ENCODE measurements at regions not wholly inside any gene's neighbourhood (a gene's known extent, or its start where the extent isn't known, plus 50 kb on each side); places are given as distances from the start of the nearest gene placed in this dataset.

DNA sequence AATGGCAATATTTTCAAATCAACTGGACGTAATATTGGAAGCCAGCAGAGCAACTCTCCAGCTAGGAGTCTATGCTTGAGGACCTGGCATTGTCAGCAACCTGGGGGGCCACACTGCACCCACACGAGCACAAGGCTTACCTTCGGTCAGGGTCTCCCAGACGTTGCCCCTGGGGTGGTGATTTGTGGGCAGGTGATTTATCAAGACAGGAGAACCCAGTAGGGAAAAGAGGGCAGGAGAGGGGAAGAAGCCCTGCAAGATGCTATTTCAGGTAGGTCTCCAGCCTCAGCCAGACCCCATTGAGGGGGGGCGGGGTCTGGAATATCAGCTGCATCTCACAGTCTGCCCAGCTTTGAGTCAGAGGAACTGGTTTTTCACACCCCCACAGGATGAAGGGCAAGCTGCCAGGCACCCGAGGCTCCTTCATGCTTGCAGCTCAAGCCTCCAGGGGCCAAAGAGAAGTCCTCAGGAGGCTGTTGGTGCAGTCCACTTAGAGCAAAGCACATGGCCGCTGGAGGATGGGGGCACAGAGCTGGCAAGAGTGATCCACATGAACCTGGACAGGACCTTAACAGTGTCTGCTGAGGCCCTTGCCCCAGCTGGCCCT lies 80.9 kb upstream of the UQCRFS1 start:
- DNase-seq (no peak), FAIRE-seq (no peak)
- no peaks in the 10 kb centered on the region for H3K27me3 ChIP-seq (ENCODE audit: control insufficient read depth, insufficient read depth, low read length)
- H3K27ac ChIP-seq (ENCODE audit: low read depth in 2 of 2, low read length in 2 of 2): no peak overlapping the region
- H3K36me3 ChIP-seq (ENCODE audit: control insufficient read depth in 2 of 3, insufficient read depth in 3 of 3, low read length in 3 of 3): no peaks in the 10 kb centered on the region
- no peak overlapping the region for H3K9ac ChIP-seq (ENCODE audit: low read length in 3 of 3)
- intact Hi-C loops (cut with DNase I): no loop called here
- TF ChIP-seq, protein P1, sequence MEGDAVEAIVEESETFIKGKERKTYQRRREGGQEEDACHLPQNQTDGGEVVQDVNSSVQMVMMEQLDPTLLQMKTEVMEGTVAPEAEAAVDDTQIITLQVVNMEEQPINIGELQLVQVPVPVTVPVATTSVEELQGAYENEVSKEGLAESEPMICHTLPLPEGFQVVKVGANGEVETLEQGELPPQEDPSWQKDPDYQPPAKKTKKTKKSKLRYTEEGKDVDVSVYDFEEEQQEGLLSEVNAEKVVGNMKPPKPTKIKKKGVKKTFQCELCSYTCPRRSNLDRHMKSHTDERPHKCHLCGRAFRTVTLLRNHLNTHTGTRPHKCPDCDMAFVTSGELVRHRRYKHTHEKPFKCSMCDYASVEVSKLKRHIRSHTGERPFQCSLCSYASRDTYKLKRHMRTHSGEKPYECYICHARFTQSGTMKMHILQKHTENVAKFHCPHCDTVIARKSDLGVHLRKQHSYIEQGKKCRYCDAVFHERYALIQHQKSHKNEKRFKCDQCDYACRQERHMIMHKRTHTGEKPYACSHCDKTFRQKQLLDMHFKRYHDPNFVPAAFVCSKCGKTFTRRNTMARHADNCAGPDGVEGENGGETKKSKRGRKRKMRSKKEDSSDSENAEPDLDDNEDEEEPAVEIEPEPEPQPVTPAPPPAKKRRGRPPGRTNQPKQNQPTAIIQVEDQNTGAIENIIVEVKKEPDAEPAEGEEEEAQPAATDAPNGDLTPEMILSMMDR (IDR thresholded peaks at IDR 0.05; ENCODE audit: borderline replicate concordance, extremely low read depth, insufficient read depth): no peak
- no peaks in the 10 kb centered on the region for H3K4me1 ChIP-seq (ENCODE audit: control insufficient read depth in 2 of 3, insufficient read depth in 2 of 3, low read depth in 1 of 3, low read length in 3 of 3)
- no peaks in the 10 kb centered on the region for H3K9me3 ChIP-seq (ENCODE audit: control insufficient read depth in 2 of 3, insufficient read depth in 1 of 3, low read length in 3 of 3)
- H3K4me3 ChIP-seq (ENCODE audit: low read length in 3 of 3): no peak overlapping the region

DNA sequence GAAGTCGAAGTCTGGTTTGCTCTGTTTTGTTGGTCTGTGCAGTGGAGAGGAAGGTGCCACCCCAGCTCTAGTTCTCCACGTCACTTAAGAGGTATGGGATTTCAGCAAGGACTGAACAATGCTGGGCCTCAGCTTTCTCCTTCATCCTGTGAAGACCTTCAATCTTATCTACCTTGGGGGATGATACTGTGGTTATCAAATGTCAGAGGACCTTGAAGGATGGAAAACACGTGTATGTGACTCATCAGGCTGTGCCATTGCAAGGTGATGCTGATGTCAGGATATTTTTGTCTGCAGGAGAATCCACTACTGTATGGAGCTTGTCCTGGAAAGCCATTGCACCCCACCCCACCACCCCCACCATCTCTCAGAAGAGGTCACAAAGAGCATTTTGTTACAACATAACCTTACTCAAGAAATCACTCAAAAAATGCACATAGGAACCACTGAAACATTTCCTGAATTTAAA lies 81.4 kb upstream of the UQCRFS1 start:
- Histone ChIP-seq H3K27ac (ENCODE audit: low read depth in 2 of 2, low read length in 2 of 2) (no peak overlapping the region), H3K4me3 (ENCODE audit: low read length in 3 of 3) (no peak overlapping the region), H3K36me3 (ENCODE audit: control insufficient read depth in 2 of 3, insufficient read depth in 3 of 3, low read length in 3 of 3) (no peaks in the 10 kb centered on the region), H3K4me1 (ENCODE audit: control insufficient read depth in 2 of 3, insufficient read depth in 2 of 3, low read depth in 1 of 3, low read length in 3 of 3) (no peaks in the 10 kb centered on the region), H3K9ac (ENCODE audit: low read length in 3 of 3) (no peak overlapping the region), H3K27me3 (ENCODE audit: control insufficient read depth, insufficient read depth, low read length) (no peaks in the 10 kb centered on the region), H3K9me3 (ENCODE audit: control insufficient read depth in 2 of 3, insufficient read depth in 1 of 3, low read length in 3 of 3) (no peaks in the 10 kb centered on the region)
- DNase-seq (no peak), FAIRE-seq (no peak)
- TF ChIP-seq, protein P1 (IDR thresholded peaks at IDR 0.05; ENCODE audit: borderline replicate concordance, extremely low read depth, insufficient read depth): no peak
- intact Hi-C loops (cut with DNase I): no loop called here

DNA sequence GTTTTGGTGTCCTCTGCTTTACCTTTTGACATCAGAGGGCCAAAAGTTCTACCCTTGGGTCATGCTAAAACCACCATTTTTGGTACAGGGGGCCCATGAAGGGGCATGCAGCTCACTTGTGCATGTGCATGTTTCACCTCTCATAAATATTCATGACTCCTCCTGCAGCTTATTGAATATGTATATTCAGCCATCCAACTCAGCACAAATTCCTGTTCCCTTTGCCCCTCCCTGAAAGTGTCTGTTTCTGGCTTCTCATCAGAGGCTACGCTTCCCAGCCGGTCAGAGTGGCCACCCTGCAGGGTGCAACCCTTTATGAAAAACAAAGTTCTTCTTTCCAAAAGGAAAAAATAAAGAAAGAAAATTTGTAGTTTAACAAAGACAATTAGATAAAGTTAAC lies 82.3 kb upstream of the UQCRFS1 start:
- Histone ChIP-seq H3K4me3 (ENCODE audit: low read length in 3 of 3) (no peak overlapping the region), H3K27me3 (ENCODE audit: control insufficient read depth, insufficient read depth, low read length) (no peaks in the 10 kb centered on the region), H3K9ac (ENCODE audit: low read length in 3 of 3) (no peak overlapping the region), H3K36me3 (ENCODE audit: control insufficient read depth in 2 of 3, insufficient read depth in 3 of 3, low read length in 3 of 3) (no peaks in the 10 kb centered on the region), H3K27ac (ENCODE audit: low read depth in 2 of 2, low read length in 2 of 2) (no peak overlapping the region), H3K9me3 (ENCODE audit: control insufficient read depth in 2 of 3, insufficient read depth in 1 of 3, low read length in 3 of 3) (no peaks in the 10 kb centered on the region), H3K4me1 (ENCODE audit: control insufficient read depth in 2 of 3, insufficient read depth in 2 of 3, low read depth in 1 of 3, low read length in 3 of 3) (no peaks in the 10 kb centered on the region)
- FAIRE-seq (no peak), DNase-seq (no peak)
- intact Hi-C loops (cut with DNase I): no loop called here
- TF ChIP-seq, protein P1 (IDR thresholded peaks at IDR 0.05; ENCODE audit: borderline replicate concordance, extremely low read depth, insufficient read depth): no peak

DNA sequence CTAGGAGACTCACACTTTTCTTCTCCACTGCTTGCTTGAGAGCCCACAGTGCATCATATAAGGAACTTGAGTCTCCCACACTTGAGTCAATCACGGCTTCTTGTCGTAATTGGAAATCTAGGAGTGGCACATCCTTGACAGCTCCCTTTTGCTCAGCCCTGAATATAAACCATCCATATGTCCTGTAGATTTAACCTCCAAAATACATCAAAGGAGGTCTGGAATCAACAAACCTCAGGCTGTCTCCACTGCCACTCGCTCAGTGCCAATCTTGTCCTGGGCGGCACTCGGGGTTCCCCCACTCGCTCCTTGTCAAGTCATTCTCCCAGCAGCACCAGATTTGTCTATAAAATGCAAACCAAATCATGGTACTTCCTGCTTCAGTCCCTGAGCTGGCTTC lies 84.4 kb upstream of the UQCRFS1 start:
- intact Hi-C loops (cut with DNase I): no loop called here
- DNase-seq (no peak), FAIRE-seq (no peak)
- Histone ChIP-seq H3K4me3 (ENCODE audit: low read length in 3 of 3) (no peak overlapping the region), H3K9ac (ENCODE audit: low read length in 3 of 3) (no peak overlapping the region), H3K27me3 (ENCODE audit: control insufficient read depth, insufficient read depth, low read length) (no peaks in the 10 kb centered on the region), H3K9me3 (ENCODE audit: control insufficient read depth in 2 of 3, insufficient read depth in 1 of 3, low read length in 3 of 3) (no peaks in the 10 kb centered on the region), H3K27ac (ENCODE audit: low read depth in 2 of 2, low read length in 2 of 2) (no peak overlapping the region), H3K36me3 (ENCODE audit: control insufficient read depth in 2 of 3, insufficient read depth in 3 of 3, low read length in 3 of 3) (no peaks in the 10 kb centered on the region), H3K4me1 (ENCODE audit: control insufficient read depth in 2 of 3, insufficient read depth in 2 of 3, low read depth in 1 of 3, low read length in 3 of 3) (no peaks in the 10 kb centered on the region)
- TF ChIP-seq, protein P1 (IDR thresholded peaks at IDR 0.05; ENCODE audit: borderline replicate concordance, extremely low read depth, insufficient read depth): no peak
